22Rv1 (cell line): ENCODE measurements at regions not wholly inside any gene's neighbourhood (a gene's known extent, or its start where the extent isn't known, plus 50 kb on each side); places are given as distances from the start of the nearest gene placed in this dataset.
"Not testable (repeated sequence)": the region's sequence is repeated elsewhere in the genome, so short reads cannot be mapped to it uniquely, and the experiment has no call there.

Experiments
- H3K27ac ChIP-seq: fragments of 450-650 bp; 2 replicates; pipeline ENCODE4 v1.5.1; 2017
- ZFX ChIP-seq: fragments of 450-650 bp; IDR thresholded peaks from 2 replicates; pipeline ENCODE4 v1.6.1; 2017; ENCODE audit warnings: antibody characterized with exemption, borderline replicate concordance
- TF ChIP-seq, protein P1 (sequence below): fragments of 450-650 bp; IDR thresholded peaks from 2 replicates; pipeline ENCODE4 v1.5.1; 2017; ENCODE audit warnings: mild to moderate bottlenecking

DNA sequence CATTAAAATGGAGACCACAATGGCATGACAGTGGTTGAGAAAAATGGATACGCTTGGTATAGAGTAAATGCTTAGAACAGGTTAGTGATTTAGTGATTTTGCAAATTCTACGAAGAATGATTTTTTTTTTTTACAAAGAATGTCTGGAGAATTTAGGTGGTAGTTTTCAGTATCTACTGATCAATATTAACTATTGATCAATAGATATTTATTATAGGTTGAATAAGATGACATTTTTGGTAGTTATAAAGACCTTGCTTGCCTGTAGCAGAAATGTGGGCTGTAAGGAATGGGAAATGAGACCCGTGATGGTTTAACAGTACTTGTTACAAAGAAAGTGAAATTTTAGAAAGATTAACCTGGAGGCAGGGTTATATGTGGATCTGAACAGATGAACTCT is 137.5 kb downstream of the NR2F2 start:
- no peak overlapping the region for H3K27ac ChIP-seq
- TF ChIP-seq ZFX = no peak
- TF ChIP-seq, protein P1, sequence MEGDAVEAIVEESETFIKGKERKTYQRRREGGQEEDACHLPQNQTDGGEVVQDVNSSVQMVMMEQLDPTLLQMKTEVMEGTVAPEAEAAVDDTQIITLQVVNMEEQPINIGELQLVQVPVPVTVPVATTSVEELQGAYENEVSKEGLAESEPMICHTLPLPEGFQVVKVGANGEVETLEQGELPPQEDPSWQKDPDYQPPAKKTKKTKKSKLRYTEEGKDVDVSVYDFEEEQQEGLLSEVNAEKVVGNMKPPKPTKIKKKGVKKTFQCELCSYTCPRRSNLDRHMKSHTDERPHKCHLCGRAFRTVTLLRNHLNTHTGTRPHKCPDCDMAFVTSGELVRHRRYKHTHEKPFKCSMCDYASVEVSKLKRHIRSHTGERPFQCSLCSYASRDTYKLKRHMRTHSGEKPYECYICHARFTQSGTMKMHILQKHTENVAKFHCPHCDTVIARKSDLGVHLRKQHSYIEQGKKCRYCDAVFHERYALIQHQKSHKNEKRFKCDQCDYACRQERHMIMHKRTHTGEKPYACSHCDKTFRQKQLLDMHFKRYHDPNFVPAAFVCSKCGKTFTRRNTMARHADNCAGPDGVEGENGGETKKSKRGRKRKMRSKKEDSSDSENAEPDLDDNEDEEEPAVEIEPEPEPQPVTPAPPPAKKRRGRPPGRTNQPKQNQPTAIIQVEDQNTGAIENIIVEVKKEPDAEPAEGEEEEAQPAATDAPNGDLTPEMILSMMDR = no peak

DNA sequence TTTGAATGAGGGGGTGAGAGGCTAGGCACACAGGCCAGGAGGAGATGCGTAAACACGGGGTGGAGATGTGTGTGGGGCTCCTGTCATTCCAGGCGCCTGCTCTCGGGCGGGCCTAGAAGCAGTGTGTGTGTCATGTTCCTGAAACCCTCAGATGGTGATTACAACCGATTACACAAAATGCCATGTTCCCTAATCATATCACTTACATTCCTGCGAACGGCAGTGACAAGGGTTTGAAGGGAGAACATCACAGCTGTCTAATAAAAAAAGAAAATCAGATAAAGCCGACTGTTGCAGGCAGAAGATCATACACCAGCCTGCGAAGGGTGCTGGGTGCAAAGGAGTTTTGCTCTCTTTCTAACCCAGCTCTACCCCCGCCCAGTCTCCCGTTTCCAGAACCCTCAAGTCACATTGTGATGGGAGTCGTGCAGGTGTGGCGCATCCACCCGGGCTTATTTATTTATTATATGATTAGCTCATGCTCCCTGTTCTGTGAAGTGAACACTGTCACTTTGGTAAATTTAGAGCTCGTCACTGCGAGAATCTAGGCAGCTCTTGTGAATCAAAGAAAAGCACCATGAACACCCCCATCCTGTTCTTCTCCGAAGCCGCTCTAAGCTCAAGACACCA is 140.3 kb downstream of the NR2F2 start:
- no peak overlapping the region for H3K27ac ChIP-seq
- TF ChIP-seq, protein P1 = no peak
- TF ChIP-seq ZFX = no peak

DNA sequence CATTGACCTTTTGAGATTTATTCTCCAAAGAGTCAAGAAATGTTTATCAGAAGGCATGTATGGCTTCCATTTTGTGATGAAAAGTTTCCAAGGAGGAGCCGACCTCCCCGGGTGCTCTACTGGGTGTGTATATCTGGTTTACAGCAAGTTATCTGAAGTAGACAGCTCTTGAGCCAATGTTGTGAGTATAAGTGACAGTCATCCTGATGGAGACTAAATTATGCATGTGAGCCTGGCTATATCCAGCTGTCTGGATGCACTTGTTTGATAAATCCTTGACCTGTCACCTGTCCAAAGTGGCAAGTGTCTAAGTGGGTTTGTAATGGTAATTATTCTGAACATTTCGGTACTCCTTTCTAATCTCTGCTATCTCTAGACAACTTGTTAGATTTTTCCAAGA is 142.2 kb downstream of the NR2F2 start:
- H3K27ac ChIP-seq = no peak overlapping the region
- no peak for TF ChIP-seq ZFX
- TF ChIP-seq, protein P1 = no peak

DNA sequence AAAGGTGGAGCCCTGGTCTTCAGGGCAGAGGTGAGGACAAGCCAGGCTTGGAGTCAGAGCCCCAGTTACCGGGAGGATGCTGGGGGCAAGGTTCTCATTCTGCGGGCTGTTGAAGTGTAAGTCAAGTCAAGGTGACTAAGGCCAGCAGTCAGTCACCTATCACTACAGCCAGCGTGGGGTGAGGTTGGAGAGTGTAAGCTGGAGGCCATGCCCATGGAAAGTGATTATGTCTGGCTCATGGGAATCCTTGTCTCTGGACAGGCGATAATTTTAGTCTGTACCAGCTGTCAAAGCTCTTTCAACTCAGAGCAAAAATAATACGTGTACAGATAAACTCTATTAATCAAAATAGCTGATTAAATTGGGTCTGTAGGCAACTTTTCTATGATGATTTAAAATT is 143.1 kb downstream of the NR2F2 start:
- no peak overlapping the region for H3K27ac ChIP-seq
- TF ChIP-seq ZFX = no peak
- TF ChIP-seq, protein P1 = no peak

DNA sequence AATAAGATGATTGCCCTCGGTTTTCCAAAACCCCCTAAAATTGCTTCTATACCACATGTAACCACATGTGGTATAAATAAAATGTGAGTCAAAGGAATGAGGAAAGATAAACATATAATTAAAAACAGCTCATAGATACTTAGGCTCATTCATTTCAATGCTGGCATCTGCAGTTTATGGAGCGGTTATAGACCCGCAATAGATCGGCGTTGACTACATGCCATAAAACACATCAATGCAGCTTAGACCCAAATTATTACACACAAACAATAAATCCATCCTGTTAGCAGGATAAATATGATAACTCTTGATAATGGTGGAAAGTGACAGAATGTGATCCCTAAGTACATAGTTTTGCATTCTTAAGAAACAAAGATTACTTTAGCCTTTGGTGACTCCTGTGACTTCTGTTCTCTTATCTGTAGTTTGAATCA is 143.7 kb downstream of the NR2F2 start:
- TF ChIP-seq, protein P1 = no peak
- no peak for TF ChIP-seq ZFX
- no peak overlapping the region for H3K27ac ChIP-seq

DNA sequence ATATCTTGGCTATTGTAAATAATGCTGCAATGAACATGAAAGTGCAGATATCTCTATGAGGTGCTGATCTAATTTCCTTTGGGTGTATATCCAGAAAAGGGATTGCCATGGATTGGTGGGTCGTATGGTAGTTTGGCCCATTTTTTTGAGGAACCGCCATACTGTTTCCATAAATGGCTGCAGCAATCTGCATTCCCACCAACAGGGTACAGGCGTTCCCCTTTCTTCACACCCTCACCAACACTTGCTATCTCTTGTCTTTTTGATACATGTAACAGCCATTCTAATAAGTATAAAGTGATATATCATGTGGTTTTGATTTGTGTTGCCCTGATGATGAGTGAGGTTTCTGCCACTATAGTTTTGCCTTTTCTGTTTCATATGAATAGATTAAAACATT is 146.7 kb downstream of the NR2F2 start:
- TF ChIP-seq, protein P1 = no peak
- no peak for TF ChIP-seq ZFX
- no peak overlapping the region for H3K27ac ChIP-seq

DNA sequence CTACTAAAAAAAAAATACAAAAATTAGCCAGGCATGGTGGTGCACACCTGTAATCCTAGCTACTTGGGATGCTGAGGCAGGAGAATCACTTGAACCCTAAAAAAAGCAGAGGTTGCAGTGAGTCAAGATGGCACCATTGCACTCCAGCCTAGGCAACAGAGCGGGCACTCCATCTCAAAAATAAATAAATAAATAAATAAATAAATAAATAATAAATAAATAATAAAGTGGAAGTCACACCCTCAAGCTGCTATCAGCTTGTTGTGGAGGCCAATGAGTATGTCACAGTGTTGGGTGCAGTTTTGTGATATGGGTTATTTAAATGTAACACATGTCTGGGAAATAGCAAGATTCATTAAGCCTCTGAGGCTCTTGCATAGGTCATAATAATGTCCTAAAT is 153.9 kb downstream of the NR2F2 start:
- H3K27ac ChIP-seq = not testable (repeated sequence)

DNA sequence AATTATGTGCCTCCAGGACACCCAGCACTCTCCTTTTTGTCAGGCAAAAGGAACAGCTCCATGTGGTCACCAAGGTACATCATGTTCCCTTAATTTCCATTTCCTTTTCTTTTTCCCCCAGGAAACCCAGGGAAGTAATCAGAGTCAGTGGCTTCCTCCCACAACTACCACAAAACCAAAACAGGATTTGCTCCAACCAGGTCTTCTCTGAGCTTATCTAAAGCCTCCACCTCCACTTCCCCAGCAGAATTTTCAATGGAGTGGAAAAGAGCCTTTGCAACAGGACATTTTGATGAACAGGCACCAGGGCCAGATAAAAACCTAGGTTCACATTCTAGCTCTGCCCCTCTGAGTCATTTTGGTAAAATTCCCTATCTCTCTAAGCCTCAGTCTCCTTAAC is 154.3 kb downstream of the NR2F2 start:
- TF ChIP-seq, protein P1 = no peak
- TF ChIP-seq ZFX = no peak
- H3K27ac ChIP-seq = no peak overlapping the region
